Tibial nerve (tissue), 4 donors: ENCODE measurements at regions not wholly inside any gene's neighbourhood (a gene's known extent, or its start where the extent isn't known, plus 50 kb on each side); places are given as distances from the start of the nearest gene placed in this dataset.

Experiments used
- DNase-seq, 2 donors: peaks; one replicate each; pipeline ENCODE4 v3.0.0-alpha.2; 2019; ENCODE audit warnings: low spot score in 2 of 2
- H3K27ac ChIP-seq, 4 donors: fragments of 200-600 bp; sonication (generic) in 3 of 4; one replicate each; pipeline ENCODE4 v1.5.1; 2017 to 2019; ENCODE audit warnings: mild to moderate bottlenecking in 1 of 4
- H3K27me3 ChIP-seq, 2 donors: fragments of 200-600 bp; sonication (generic) in 1 of 2; one replicate each; pipeline versions ENCODE4 v1.5.1 to v1.6.0; 2017 to 2019
- H3K36me3 ChIP-seq, 3 donors: fragments of 200-600 bp; sonication (generic); one replicate each; pipeline ENCODE4 v1.5.1; 2018 to 2019
- H3K4me1 ChIP-seq, 4 donors: fragments of 200-600 bp; sonication (generic) in 3 of 4; one replicate each; pipeline ENCODE4 v1.5.1; 2017 to 2019
- H3K4me3 ChIP-seq, 4 donors: fragments of 200-600 bp; sonication (generic) in 3 of 4; one replicate each; pipeline ENCODE4 v1.5.1; 2017 to 2019; ENCODE audit warnings: mild to moderate bottlenecking in 1 of 4, moderate library complexity in 1 of 4
- H3K9me3 ChIP-seq, 4 donors: fragments of 200-600 bp; sonication (generic) in 3 of 4; one replicate each; pipeline ENCODE4 v1.5.1; 2017 to 2019
- EP300 ChIP-seq, 2 donors: sonication (generic); formaldehyde crosslinking; IDR thresholded peaks; one replicate each; pipeline ENCODE4 v1.6.1; 2017; ENCODE audit warnings: antibody characterized with exemption in 2 of 2, mild to moderate bottlenecking in 1 of 2
- POLR2A ChIP-seq, 2 donors: fragments of 450-650 bp; IDR thresholded peaks; one replicate each; pipeline ENCODE4 v1.6.1; 2017; ENCODE audit warnings: antibody characterized with exemption in 2 of 2, mild to moderate bottlenecking in 2 of 2, moderate library complexity in 2 of 2
- WGBS, 2 donors: methylation state at CpG; one replicate each; pipeline ENCODE4 v1.1.5; 2018; 5-methylcytosine and 5-hydroxymethylcytosine counted together
- TF ChIP-seq, protein P1 (sequence below), 5 experiments: fragments of 200-600 bp in 3 of 5; fragments of 450-650 bp in 2 of 5; sonication (generic) in 3 of 5; IDR thresholded peaks; one replicate each; pipeline ENCODE4 v1.5.1; 2016 to 2019; ENCODE audit warnings: antibody characterized with exemption in 5 of 5, mild to moderate bottlenecking in 3 of 5, moderate library complexity in 2 of 5

DNA sequence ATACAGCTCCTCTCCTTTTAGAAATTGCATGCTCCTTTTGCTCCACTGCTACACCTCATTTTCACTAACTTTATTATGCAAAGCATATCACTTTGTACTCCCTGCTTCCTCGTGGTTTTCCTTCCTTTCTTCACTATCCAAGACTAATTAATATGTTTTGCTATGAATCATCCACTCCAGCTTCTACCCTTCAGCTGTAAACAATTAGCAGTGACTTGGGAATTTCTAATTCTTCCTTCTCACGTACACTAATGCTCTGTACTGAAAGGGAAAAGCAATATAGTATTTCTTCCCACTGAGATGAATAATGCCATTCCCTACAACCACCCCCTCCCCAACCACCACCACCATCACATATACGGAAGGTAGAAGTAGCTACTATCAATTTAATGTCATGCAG lies 1917.0 kb downstream of the MRPL39 start:
- Histone ChIP-seq H3K4me1 (no peaks in the 10 kb centered on the region), H3K36me3 (no peaks in the 10 kb centered on the region), H3K27me3 (no peaks in the 10 kb centered on the region), H3K9me3 (no peaks in the 10 kb centered on the region), H3K27ac (no peak overlapping the region), H3K4me3 (no peak overlapping the region)
- DNase-seq: no peak
- 41 to 46% methylated on average over 3 of the region's 3 CpGs for WGBS, 2 donors
- TF ChIP-seq, protein P1, sequence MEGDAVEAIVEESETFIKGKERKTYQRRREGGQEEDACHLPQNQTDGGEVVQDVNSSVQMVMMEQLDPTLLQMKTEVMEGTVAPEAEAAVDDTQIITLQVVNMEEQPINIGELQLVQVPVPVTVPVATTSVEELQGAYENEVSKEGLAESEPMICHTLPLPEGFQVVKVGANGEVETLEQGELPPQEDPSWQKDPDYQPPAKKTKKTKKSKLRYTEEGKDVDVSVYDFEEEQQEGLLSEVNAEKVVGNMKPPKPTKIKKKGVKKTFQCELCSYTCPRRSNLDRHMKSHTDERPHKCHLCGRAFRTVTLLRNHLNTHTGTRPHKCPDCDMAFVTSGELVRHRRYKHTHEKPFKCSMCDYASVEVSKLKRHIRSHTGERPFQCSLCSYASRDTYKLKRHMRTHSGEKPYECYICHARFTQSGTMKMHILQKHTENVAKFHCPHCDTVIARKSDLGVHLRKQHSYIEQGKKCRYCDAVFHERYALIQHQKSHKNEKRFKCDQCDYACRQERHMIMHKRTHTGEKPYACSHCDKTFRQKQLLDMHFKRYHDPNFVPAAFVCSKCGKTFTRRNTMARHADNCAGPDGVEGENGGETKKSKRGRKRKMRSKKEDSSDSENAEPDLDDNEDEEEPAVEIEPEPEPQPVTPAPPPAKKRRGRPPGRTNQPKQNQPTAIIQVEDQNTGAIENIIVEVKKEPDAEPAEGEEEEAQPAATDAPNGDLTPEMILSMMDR (IDR thresholded peaks at IDR 0.05): no peak
- TF ChIP-seq EP300 (IDR thresholded peaks at IDR 0.05) (no peak), POLR2A (IDR thresholded peaks at IDR 0.05) (no peak)

DNA sequence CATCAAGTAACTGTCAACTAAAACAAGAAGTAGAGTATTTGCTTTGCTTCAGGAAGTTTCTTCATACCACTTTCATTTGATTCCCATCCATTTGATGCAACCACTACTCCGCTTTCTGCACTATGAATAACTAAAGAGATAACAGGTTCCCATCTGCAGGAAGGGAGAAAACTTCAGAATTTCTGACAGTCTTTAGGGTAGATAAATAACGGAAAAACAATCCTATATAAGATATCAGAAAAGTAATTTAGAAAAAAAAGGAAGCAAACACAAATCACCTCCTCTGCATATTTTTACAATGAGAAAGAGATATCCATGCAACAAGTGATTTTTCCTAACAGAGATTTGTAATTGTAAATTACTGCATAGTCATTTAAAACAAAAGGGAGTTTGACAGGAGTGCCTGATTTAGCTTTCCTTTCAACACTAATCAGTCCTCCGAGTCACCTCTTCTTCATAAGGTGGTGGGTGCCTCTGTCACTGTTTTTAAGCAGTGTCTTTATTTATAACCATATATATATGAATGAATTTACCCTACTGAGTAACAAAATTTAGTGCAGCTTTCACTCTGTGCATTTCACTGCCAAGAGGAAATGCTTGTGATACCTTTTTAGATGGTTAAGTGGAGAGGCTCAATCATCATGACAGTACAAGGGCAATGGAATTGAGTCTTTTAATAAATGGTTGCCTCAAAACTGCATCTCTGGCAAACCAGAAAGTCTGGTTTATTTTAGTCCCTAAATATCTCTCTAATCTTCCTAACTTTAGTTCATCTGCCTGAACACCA lies 1920.4 kb downstream of the MRPL39 start:
- 77 to 84% methylated on average over 3 of the region's 3 CpGs for WGBS, 2 donors
- Histone ChIP-seq H3K9me3 (no peaks in the 10 kb centered on the region), H3K36me3 (no peaks in the 10 kb centered on the region), H3K27me3 (no peaks in the 10 kb centered on the region), H3K4me3 (no peak overlapping the region), H3K27ac (no peak overlapping the region), H3K4me1 (no peaks in the 10 kb centered on the region)
- DNase-seq: no peak
- TF ChIP-seq POLR2A (IDR thresholded peaks at IDR 0.05) (no peak), EP300 (IDR thresholded peaks at IDR 0.05) (no peak)
- TF ChIP-seq, protein P1 (IDR thresholded peaks at IDR 0.05): no peak

DNA sequence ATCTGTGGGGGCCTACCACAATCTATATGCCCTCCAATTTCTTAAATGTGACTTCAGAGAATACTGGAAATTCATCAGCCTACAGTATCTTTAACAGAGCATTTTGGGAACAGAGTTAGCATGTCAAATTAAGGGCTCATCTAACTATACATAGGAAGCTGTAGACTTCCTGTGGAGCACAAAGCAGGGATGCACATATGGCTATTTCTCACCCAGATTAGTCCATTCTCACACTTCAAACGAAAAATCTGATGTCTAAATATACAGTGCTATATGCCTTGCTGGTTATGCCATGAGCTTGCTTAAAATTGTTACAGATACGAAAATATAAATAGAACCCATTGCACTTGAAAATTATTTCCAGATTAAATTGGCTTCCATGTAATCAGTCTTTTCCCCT lies 1922.8 kb downstream of the MRPL39 start:
- H3K36me3 ChIP-seq: no peaks in the 10 kb centered on the region
- no peaks in the 10 kb centered on the region for H3K4me1 ChIP-seq
- H3K27ac ChIP-seq: no peak overlapping the region
- H3K9me3 ChIP-seq: no peaks in the 10 kb centered on the region
- no peak for DNase-seq
- H3K27me3 ChIP-seq: no peaks in the 10 kb centered on the region
- 82% methylated on average over 2 of the region's 2 CpGs for WGBS, 2 donors
- TF ChIP-seq POLR2A (IDR thresholded peaks at IDR 0.05): no peak
- TF ChIP-seq, protein P1 (IDR thresholded peaks at IDR 0.05): no peak
- no peak overlapping the region for H3K4me3 ChIP-seq

DNA sequence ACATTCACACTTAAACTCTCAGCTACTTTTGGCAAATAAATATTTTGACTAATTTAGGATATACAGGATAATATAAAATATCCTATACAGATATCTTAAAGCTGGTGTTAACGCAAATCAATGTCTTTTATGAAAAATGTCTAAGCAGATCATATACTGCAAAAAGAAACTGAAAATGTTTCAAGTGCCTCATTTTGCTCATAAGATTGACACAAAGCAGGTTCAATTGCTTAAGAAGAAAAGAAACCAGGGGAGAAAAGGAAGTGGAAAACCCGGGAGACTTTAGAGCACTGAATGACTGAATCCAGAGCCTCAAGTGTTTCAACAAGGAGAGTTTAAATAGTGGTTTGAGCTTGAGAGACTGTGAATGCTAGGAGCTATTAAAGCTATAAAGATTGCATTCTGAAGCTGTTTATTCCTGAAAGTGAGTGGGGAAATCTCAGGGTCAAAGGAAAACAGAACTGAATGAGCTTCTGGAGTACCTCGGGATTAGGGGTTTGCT lies 1943.0 kb downstream of the MRPL39 start:
- 41 to 51% methylated on average over 3 of the region's 3 CpGs for WGBS, 2 donors
- no peaks in the 10 kb centered on the region for H3K27me3 ChIP-seq
- H3K36me3 ChIP-seq: no peaks in the 10 kb centered on the region
- no peaks in the 10 kb centered on the region for H3K4me1 ChIP-seq
- no peak overlapping the region for H3K27ac ChIP-seq
- H3K4me3 ChIP-seq: no peak overlapping the region
- no peak for DNase-seq
- TF ChIP-seq, protein P1 (IDR thresholded peaks at IDR 0.05): no peak
- TF ChIP-seq POLR2A (IDR thresholded peaks at IDR 0.05): no peak
- TF ChIP-seq EP300 (IDR thresholded peaks at IDR 0.05): no peak
- no peaks in the 10 kb centered on the region for H3K9me3 ChIP-seq

DNA sequence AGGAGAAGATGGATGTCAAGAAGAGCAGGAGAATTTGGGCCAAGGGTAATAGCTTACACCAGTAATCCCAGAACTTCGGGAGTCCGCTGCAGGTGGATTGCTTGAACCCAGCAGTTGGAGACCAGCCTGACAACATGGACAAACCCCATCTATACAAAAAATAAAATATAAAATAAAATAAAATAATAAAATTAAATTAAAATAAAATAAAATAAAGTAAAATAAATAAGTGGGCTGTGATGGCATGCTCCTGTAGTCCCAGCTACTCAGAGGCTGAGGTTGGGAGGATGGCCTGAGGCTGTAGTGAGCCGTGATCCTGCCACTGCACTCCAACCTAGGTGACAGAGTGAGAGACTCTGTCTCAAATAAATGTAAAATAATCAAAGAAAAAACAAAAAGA lies 1946.7 kb downstream of the MRPL39 start:
- Histone ChIP-seq H3K27ac (no peak overlapping the region), H3K4me1 (no peaks in the 10 kb centered on the region), H3K36me3 (no peaks in the 10 kb centered on the region), H3K9me3 (no peaks in the 10 kb centered on the region), H3K4me3 (no peak overlapping the region), H3K27me3 (no peaks in the 10 kb centered on the region)
- TF ChIP-seq, protein P1 (IDR thresholded peaks at IDR 0.05): no peak
- TF ChIP-seq EP300 (IDR thresholded peaks at IDR 0.05): no peak
- no peak for TF ChIP-seq POLR2A (IDR thresholded peaks at IDR 0.05)
- WGBS, 2 donors: 94 to 96% methylated on average over 3 of the region's 3 CpGs
- no peak for DNase-seq
